ENCODE measurements at regions not wholly inside any gene's neighbourhood (a gene's known extent, or its start where the extent isn't known, plus 50 kb on each side); places are given as distances from the start of the nearest gene placed in this dataset.

DNA sequence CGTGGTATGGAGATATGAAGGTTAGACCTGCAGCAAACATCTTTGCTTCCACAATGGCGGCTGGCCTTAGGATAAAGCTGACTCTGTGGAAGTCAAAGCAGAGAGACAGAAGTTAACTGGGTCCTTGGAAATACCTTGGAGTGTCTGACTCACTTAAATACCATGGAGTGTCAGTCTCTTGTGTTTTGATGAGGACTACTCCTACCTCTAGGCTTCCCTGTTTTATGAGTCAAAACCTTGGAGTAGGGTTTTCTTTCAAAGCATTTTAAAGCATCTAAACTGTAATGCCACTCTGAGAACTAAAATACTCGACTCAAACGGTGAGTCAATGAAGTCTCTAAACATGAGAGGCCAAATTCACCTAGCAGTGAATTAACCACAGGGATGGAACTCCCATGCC is 329.1 kb downstream of the SAMD5 start:
- TF ChIP-seq CREB1 (IDR thresholded peaks at IDR 0.05; ENCODE audit: low read depth) (no peak), MAX (IDR thresholded peaks at IDR 0.05) (no peak), YY1 (IDR thresholded peaks at IDR 0.05; ENCODE audit: low read depth) (no peak), REST (IDR thresholded peaks at IDR 0.05; ENCODE audit: low read depth) (no peak), RAD21 (IDR thresholded peaks at IDR 0.05; ENCODE audit: low read depth) (no peak), EGR1 (IDR thresholded peaks at IDR 0.05) (no peak), EP300 (IDR thresholded peaks at IDR 0.05; ENCODE audit: borderline replicate concordance) (no peak), ZBTB7A (IDR thresholded peaks at IDR 0.05; ENCODE audit: low read depth) (no peak), TAF1 (IDR thresholded peaks at IDR 0.05; ENCODE audit: low read depth) (no peak), CEBPB (IDR thresholded peaks at IDR 0.05) (no peak), TEAD4 (IDR thresholded peaks at IDR 0.05) (no peak), NFIC (IDR thresholded peaks at IDR 0.05) (no peak)

All from Ishikawa (cell line).